Lung microvascular endothelial cell (primary cell): ENCODE measurements at regions not wholly inside any gene's neighbourhood (a gene's known extent, or its start where the extent isn't known, plus 50 kb on each side); places are given as distances from the start of the nearest gene placed in this dataset.
A peak's percentile ranks its signal among the peaks of the same experiment; 100 is the strongest.
"Not testable (repeated sequence)": the region's sequence is repeated elsewhere in the genome, so short reads cannot be mapped to it uniquely, and the experiment has no call there.

Experiments used
- DNase-seq, 2 donors: peaks; one replicate each; pipeline versions ENCODE4 v3.0.0 to v3.0.0-alpha.2; 2010; ENCODE audit warnings: low read depth in 2 of 2

DNA sequence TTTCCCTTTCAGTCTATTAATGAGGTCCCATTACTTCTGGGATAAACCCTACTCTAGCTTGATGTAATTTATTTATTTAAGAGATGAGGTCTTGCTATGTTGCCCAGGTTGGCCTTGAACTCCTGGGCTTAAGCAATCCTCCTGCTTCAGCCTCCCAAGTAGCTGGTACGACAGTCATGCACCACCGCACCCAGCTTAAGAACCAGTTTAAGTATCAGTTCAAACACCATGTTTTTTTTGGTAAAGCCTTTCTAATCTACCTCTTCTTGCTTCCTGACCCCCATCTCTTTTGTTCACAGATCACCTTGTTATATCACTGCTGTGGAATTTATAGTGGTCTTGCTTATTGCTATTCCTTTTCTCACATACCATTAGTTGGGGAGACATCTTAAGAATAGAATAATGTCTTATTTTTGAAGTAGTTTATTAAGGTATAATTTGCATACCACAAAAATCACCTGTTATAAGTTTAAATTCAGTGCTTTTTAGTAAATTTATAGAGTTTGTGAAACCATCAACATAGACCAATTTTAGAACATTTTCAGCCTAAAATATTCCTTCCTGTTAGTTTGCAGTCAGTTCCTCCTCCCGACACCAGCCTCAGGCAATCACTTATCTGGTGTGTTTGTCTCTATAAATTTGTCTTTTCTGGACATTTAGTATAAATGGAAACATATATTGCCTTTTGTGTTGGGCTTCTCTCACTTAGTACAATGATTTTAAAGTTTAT is 257.9 kb downstream of the PDCD6IP start:
- DNase-seq = no peak

DNA sequence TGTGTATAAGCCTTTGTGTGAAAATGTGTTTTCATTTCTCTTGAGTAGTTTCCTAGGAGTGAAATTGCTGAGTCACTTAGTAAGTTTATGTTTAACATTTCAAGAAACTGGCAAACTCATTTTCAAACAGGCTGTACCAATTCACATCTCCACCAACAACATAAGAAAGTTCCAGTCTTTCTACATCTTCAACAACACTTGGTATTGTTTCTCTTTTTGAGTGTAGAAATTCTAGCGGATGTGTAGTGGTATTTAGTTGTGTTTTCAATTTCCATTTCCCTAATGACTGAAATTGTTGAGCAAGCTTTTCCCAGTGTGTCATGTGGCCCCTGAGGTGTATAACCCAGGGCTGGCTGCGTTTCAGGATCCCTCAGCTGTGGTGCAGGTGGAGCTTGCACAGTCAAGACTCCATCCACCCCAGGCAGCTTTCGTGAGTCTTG is 258.5 kb downstream of the PDCD6IP start:
- no peak for DNase-seq

DNA sequence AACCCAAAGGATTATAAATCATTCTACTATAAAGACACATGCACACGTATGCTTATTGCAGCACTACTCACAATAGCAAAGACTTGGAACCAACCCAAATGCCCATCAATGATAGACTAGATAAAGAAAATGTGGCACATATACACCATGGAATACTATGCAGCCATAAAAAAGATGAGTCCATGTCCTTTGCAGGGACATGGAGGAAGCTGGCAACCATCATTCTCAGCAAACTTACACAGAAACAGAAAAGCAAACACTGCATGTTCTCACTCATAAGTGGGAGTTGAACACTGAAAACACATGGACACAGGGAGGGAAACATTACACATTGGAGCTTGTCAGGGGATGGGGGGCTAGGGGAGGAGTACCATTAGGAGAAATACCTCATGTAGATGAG is 262.6 kb downstream of the PDCD6IP start:
- DNase-seq = not testable (repeated sequence)

DNA sequence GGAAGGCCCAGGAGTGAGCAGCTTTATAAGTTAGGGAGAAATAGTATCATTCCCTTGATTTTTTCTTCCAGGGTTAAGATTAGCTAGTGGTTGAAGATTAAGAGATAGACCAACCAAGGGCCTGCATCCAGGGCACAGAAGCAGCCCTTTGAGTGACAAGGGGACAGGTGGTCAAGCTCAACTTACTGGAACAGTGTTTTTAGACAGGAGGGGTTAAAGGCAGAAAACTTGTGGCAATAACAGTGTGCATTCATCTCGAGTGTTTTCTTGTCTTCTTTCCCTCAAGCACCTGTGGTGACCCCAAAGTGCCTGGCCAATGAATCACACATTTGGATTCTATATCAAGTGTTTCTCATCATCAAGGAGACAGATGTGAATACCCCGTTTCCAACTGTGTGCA is 267.5 kb downstream of the PDCD6IP start:
- DNase-seq = no peak

DNA sequence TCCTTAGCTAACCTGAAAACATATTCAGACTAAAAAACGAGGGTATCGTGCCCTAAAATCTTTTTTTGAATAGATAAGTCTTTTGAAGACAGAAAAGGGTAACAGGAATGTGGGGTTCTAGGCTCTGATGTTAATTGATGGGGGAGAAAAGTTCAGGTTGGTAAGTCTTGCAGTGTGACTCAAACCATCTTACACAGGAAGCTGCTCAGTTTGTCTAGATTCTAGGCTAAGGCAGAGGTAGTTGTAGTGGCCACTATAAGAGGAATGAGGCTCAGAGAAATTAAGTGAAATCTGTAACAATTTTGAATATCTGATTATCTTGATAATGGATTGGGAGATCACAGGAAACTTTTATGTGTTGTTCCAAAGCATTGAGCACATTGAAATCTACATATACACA is 267.9 kb downstream of the PDCD6IP start:
- DNase-seq = no peak

DNA sequence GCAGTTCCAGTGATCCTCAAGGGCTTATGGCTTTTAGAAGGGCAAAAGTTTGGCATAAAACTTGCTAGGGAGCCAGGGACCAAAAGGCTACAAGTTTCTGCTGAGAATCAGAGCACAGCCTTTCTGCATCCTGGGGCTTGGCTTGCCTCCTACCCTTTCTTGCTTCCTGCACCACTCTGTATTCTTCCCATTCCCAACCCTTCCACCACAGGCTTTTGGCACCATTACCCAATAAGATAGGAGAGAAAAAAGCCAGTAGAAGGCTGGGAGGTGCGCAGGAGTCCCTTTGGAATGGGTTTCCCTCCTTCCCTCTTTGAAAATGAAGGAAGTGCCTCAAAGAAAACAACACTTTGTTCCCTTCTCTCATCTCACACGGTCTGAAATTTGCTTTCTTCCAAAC is 268.6 kb downstream of the PDCD6IP start:
- no peak for DNase-seq

DNA sequence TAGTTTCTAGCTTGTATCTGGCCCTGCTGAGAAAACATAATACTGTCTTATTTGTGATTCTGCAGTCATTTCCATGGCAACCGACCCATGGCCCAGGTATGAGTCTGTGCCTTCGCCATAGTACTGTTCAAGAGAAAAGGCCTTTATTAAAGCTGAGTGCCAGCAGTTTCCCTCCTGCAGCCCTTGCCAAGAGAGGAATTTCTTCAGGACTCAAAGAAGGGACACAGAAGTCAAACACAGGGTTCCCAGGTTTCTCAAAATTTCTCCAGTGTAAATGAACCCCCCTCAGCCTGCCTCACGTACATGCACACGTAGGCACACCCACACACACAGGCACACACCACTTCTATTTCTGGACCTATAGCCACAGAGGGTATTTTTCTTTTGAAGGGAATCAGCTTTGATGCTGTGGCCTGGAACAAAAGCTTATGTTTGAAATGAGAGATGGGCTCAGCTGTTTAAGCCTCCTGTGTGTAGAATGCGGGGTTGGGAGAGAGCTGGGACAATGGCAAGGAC is 269.2 kb downstream of the PDCD6IP start:
- no peak for DNase-seq

DNA sequence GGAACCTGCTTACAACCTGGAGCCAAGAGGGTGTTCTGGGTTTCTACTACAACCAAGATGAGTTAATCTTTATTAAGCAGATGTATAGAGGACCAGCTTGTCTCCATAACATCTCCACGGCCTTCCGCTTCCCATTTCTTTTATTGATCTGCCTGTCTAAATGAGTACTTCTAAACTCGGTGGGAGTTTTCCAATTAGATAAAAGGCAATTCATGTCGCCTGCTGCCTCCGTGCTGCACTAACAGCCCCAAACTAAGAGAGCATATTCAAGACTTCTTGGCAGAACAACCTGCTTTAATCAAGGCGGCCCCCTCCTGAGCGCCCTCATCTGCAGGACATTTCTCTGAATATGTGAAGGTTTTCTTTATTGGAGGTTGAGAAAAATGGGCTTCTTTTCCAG is 270.1 kb downstream of the PDCD6IP start:
- DNase-seq = no peak

DNA sequence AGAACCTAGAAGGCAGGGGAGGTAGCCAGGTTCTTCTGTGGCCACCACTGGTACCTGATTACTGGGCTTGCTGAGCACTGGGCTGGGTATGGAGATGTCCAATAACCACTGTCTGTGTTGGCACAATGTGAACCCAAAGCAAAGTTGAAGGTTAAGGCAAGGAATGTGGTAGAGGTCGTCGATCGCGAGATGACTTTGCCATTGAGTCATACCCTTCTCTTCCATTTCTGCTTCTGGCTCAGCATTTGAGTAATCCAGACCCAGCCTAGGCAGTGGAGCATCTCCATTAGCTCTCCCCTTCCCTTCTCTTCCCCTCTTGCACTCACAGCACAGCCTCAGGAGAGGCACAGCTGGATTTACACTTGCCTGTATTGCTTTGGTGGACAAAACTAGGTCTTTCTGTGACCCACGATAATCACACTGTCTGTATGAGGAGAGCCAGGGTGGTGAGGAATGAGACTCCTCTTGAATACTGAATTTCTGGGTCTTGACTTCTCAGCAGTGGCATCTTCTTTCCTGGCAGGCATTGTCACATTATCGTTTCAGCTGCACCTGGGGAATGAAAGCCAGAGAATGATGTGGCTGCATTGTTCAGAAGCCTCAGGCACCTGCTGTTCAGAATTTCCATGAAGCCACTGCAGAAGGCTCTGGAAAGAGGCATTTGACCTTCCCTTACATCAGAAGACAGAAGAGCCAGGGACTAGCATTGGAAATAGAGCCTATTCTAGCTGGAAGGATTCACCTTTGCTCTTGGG is 272.6 kb downstream of the PDCD6IP start:
- DNase-seq = no peak

DNA sequence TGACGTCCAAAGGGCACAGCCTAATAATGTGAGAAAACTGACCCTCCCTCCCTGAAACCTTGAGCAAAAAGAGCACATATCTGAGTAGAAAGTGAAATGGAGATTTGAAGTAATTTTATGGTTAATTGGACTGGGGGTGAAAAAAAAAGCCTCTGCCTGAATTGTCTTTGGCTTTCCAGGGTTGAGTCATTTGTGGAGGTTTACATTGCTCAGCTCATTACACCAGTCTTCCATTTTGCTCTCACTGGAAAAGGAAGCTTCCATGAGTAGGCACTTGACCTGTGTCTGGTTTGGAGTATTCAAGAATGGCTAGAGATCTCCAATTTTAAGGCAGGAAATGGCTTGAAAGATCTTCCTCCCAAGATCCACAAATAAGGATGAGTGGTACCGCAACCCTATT is 273.9 kb downstream of the PDCD6IP start:
- DNase-seq = no peak

DNA sequence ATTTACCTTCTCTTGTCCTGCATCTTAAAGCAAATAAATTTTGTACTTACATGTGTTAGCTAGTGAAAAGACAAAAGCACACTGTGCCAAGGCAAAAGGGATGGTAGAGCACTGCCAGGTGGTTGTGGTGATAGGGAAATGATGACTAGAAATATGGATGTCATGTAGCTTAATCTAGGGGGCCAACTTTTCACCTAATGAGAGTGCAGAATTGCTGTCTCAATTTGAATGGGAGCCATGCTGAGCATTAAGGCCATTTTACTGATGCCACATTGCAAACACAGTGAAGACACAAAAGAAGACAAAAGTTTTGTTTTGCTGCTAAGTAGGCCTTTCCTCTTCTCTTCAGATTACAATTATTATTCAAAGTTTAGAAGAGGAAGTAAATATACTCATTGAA is 274.7 kb downstream of the PDCD6IP start:
- no peak for DNase-seq

DNA sequence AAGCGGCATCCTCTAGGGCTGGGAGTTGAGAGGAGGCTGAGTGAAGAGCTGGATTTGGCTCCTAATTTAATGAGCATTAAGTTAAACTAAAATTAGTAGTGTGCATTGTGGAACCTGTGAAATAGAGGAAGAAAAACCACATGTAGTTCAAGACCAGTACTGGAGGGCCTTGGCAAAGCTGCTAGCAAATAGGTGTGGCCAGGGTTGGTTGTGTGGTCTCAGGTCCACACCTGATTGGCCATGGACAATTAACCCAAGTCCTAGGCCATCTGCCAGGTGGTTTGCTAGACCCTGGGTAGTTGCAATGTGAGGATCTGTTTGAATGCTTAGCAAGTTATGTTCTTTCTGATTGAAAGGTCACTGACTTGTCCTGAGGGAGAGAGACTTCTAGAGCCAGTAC is 275.5 kb downstream of the PDCD6IP start:
- DNase-seq = no peak

DNA sequence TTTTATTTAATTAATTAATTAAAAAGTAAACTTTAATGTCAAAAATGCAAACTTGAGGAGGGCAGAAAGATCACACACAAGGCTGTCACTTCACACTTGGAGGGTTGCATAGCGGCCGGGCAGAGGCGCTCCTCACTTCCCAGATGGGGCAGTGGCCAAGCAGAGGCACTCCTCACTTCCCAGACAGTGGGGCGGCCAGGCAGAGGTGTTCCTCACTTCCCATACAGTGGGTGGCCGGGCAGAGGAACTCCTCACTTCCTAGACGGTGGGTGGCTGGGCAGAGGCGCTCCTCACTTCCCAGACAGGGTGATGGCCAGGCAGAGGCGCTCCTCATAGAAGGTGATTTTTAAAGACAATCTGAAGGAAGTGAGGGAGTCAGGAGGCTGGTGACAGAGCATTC is 277.5 kb downstream of the PDCD6IP start:
- DNase-seq = no peak

DNA sequence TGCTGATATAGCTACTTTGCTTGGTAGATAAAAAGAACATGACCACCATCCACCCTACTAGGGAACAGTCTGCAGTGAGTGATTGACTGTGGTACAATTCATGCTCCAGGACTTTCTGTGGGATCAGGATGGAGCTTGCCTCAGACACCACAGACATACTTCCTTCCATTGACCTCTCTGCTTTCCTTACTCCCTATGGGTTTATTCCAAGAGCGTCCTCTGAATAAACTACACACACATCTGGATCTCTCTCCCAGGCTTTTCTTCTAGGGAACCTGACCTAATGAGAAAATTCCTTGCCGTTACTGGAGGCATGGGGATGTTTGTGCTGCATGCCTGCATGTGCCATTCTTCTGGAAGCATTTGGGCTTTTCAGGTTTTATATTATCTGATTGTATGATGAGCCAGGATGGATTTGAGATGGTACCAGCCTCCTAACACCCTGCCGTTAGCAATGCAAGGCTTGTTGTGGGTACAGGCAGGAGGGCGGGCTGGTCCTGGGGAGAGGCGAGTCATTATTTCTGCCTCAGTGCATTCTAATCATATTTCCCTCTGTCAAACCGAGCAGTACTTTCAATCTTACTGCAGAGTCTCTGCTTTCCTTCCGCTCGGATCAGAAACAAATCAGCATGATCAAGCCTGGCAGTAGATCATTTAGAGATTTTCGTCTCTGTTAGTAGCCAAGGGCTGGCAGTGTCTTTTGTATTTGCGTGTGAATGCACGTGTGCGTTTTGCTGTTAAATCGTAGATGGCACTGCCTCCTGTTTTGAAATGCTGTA is 279.2 kb downstream of the PDCD6IP start:
- no peak for DNase-seq

DNA sequence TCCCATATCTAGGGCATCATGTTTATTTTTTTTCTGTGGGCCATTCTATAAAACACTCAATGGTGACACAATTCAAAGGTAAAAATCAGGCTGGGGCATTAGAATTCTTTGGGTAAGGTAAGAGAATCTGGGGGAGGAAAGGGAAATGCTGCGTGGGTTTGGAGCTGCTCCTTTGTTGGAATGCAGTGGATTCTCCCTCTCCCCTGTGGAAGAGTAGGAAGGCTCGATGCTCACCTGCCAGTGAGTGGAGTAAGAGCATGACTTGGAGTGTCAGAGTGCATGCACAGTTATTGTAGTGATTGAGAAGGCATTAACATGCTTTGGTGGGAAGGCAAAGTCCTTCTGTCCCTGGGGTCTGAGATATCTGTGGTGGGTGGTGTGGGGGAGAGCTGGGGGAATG is 280.0 kb downstream of the PDCD6IP start:
- DNase-seq = no peak

DNA sequence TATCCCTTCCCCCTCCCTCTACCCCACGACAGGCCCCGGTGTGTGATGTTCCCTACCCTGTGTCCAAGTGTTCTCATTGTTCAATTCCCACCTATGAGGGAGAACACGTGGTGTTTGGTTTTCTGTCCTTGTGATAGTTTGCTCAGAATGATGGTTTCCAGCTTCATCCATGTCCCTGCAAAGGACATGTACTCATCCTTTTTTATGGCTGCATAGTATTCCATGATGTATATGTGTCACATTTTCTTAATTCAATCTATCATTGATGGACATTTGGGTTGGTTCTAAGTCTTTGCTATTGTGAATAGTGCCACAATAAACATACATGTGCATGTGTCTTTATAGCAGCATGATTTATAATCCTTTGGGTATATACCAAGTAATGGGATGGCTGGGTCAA is 281.4 kb downstream of the PDCD6IP start:
- not testable (repeated sequence) for DNase-seq

DNA sequence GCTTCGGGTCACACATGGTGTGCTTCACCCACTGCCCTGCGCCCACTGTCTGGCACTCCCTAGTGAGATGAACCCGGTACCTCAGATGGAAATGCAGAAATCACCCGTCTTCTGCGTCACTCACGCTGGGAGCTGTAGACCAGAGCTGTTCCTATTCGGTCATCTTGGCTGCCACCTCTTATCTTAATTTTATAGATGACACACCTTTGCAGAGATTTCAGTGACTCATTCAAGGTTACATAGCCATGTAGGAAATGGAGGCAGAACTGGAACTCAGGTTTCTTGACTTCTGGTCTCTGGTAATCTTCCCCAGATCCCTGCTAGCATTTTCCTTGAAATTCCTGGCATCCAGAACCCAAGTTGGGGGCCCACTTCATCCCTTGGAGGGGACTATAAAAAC is 291.9 kb downstream of the PDCD6IP start:
- DNase-seq = not testable (repeated sequence)

DNA sequence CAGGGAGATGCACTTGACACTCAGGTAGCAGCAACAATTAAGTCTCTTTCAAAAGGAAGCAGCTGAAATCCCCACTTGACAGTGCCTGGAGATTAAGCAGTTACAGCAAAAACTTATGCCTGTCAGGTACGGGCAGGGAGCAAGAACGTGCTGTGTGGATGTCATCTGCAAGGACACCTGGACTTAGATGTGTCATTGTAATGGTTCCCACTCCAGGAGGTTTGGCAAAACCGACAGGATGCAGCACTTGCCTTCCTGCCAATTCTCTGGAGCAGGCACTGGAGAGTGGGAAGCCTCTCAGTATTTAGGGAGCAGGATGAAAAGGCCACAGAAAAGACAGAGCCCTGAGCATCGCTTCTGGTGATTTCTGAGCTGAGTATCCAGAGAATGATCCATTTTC is 292.4 kb downstream of the PDCD6IP start:
- no peak for DNase-seq

DNA sequence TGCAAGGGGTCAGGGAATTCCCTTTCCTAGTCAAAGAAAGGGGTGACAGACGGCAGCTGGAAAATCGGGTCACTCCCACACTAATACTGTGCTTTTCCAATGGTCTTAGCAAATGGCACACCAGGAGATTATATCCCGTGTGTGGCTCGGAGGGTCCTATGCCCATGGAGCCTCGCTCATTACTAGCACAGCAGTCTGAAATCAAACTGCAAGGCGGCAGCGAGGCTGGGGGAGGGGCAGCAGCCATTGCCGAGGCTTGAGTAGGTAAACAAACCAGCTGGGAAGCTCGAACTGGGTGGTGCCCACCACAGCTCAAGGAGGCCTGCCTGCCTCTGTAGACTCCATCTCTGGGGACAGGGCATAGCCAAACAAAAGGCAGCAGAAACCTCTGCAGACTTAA is 295.9 kb downstream of the PDCD6IP start:
- DNase-seq = not testable (repeated sequence)

DNA sequence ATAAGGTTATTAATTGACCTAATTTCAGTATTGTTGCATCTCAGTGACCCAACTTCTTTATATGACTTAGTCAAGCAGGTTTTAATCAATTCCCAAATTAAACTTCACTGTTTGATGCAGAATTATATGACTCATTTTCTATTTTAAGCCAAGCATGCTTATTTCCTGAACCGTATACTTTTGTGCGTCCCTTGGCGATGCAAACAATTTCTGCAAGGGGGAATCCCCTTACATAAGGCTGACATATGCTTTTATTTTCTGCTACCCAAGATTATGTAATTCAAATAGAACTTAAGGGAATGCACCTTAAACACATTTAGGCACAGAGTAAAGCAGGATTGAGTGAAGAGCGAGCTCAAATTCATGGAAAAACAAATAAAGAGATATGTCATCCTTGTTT is 303.9 kb downstream of the PDCD6IP start:
- DNase-seq = no peak

DNA sequence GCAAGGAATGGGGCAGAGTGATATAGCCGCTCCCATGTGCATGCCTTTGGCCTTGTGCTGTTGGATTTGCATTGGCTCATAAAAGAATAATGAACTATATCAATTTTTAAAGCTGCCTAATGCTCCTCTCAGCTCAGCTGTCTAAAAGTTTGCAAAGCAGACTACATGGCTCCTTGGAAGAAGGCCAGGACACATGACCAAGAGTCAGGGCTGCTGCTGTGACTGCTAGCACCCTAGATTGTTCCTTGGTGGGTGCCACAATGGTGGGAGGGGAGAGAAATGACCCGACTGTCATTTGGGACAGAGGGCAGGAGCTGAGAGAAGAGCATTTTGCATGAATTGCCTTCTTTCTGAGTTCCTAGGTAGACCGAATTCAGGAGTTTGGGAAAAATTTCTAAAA is 307.9 kb downstream of the PDCD6IP start:
- DNase-seq = no peak

DNA sequence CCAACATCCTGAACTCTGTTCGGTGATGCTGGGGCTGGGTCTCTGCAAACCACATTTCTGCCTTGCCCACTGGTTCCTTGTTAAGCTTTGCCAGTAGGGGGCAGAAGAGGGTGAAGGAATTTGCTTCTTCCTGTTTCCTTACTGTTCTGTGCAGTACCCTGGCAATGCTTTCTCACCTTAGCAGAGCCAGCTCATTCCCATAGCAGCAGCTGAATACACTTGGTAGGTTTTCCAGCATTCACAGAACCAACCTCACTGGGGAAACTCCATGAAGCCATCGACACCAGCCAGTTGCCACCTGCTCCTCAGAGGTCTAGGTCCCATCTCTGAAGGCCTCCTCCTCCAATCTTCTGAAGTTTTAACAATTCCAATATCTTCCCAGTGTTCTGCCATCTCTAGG is 308.4 kb downstream of the PDCD6IP start:
- DNase-seq = peak; percentile 46 to 67
